Gastroesophageal sphincter (tissue), 4 donors: ENCODE measurements at regions not wholly inside any gene's neighbourhood (a gene's known extent, or its start where the extent isn't known, plus 50 kb on each side); places are given as distances from the start of the nearest gene placed in this dataset.

Experiments used
- ATAC-seq: fragments of 150-250 bp; one replicate; pipeline ENCODE4 v1.9.1; 2016; ENCODE audit warnings: mild to moderate bottlenecking, moderate library complexity
- H3K27ac ChIP-seq, 4 donors: fragments of 200-600 bp; sonication (generic) in 3 of 4; 1 replicate in 3 of 4; 2 replicates in 1 of 4; pipeline ENCODE4 v1.5.1; 2016 to 2019
- H3K27me3 ChIP-seq: fragments of 200-600 bp; sonication (generic); one replicate; pipeline ENCODE4 v1.5.1; 2019
- H3K36me3 ChIP-seq, 2 donors: fragments of 200-600 bp; sonication (generic); one replicate each; pipeline ENCODE4 v1.5.1; 2019; ENCODE audit warnings: control low read depth in 1 of 2
- H3K4me1 ChIP-seq, 3 donors: fragments of 200-600 bp; sonication (generic); 1 replicate in 2 of 3; 2 replicates in 1 of 3; pipeline ENCODE4 v1.5.1; 2016 to 2019; ENCODE audit warnings: control low read depth in 2 of 3
- H3K4me3 ChIP-seq, 2 donors: fragments of 200-600 bp; sonication (generic); one replicate each; pipeline ENCODE4 v1.5.1; 2019; ENCODE audit warnings: mild to moderate bottlenecking in 1 of 2, moderate library complexity in 1 of 2
- H3K9me3 ChIP-seq, 3 donors: fragments of 200-600 bp; sonication (generic); one replicate each; pipeline ENCODE4 v1.5.1; 2017 to 2019; ENCODE audit warnings: control low read depth in 2 of 3
- EP300 ChIP-seq: sonication (generic); formaldehyde crosslinking; IDR thresholded peaks from one replicate; pipeline ENCODE4 v1.6.1; 2017; ENCODE audit warnings: antibody characterized with exemption, mild to moderate bottlenecking
- POLR2A ChIP-seq, 2 donors: fragments of 450-650 bp; IDR thresholded peaks; one replicate each; pipeline ENCODE4 v1.6.1; 2017; ENCODE audit warnings: antibody characterized with exemption in 2 of 2, mild to moderate bottlenecking in 2 of 2, moderate library complexity in 1 of 2
- POLR2AphosphoS5 ChIP-seq: sonication (generic); formaldehyde crosslinking; IDR thresholded peaks from one replicate; pipeline ENCODE4 v1.6.1; 2017; ENCODE audit warnings: antibody characterized with exemption
- WGBS, 2 donors: methylation state at CpG; one replicate each; pipeline ENCODE4 v1.1.5; 2018; ENCODE audit warnings: low coverage in 1 of 2; 5-methylcytosine and 5-hydroxymethylcytosine counted together
- TF ChIP-seq, protein P1 (sequence below), 4 experiments: fragments of 200-600 bp in 2 of 4; fragments of 450-650 bp in 2 of 4; sonication (generic) in 1 of 4; IDR thresholded peaks; one replicate each; pipeline ENCODE4 v1.5.1; 2017 to 2019; ENCODE audit warnings: antibody characterized with exemption in 4 of 4, mild to moderate bottlenecking in 2 of 4, moderate library complexity in 2 of 4

DNA sequence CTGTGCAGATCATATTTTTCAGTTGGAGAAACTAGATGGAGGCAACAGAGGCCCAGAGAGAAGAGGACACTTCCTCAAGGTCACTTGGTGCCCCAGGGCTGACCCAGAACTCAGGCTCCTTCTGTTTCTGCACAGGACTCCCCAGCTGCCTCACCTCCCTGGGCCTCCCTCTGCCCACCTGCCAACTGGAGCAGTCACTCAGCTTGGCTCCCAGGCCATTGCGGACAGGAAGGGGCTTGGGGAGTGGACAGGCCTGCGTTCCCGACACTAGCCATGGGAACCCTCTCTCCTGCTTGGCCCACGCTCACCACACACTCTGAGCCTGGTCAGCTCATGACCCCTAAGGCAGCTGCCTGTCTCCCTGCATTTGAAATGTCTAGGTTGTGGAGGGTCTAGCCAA lies 78.1 kb upstream of the BRD7 start:
- peaks cover 5% of the 10 kb centered on the region for H3K27me3 ChIP-seq
- no peaks in the 10 kb centered on the region for H3K36me3 ChIP-seq
- H3K4me3 ChIP-seq = no peak overlapping the region
- H3K4me1 ChIP-seq = no peaks in the 10 kb centered on the region
- H3K9me3 ChIP-seq = peaks cover 0 to 13% (median 0%) of the 10 kb centered on the region in 3 donors
- ATAC-seq = no peak
- no peak overlapping the region for H3K27ac ChIP-seq
- TF ChIP-seq EP300 (no peak), POLR2AphosphoS5 (no peak), POLR2A (IDR thresholded peaks at IDR 0.05) (no peak)
- TF ChIP-seq, protein P1, sequence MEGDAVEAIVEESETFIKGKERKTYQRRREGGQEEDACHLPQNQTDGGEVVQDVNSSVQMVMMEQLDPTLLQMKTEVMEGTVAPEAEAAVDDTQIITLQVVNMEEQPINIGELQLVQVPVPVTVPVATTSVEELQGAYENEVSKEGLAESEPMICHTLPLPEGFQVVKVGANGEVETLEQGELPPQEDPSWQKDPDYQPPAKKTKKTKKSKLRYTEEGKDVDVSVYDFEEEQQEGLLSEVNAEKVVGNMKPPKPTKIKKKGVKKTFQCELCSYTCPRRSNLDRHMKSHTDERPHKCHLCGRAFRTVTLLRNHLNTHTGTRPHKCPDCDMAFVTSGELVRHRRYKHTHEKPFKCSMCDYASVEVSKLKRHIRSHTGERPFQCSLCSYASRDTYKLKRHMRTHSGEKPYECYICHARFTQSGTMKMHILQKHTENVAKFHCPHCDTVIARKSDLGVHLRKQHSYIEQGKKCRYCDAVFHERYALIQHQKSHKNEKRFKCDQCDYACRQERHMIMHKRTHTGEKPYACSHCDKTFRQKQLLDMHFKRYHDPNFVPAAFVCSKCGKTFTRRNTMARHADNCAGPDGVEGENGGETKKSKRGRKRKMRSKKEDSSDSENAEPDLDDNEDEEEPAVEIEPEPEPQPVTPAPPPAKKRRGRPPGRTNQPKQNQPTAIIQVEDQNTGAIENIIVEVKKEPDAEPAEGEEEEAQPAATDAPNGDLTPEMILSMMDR (IDR thresholded peaks at IDR 0.05) = no peak
- no CpG with 5 or more reads among the region's 4 CpGs for WGBS, 2 donors

DNA sequence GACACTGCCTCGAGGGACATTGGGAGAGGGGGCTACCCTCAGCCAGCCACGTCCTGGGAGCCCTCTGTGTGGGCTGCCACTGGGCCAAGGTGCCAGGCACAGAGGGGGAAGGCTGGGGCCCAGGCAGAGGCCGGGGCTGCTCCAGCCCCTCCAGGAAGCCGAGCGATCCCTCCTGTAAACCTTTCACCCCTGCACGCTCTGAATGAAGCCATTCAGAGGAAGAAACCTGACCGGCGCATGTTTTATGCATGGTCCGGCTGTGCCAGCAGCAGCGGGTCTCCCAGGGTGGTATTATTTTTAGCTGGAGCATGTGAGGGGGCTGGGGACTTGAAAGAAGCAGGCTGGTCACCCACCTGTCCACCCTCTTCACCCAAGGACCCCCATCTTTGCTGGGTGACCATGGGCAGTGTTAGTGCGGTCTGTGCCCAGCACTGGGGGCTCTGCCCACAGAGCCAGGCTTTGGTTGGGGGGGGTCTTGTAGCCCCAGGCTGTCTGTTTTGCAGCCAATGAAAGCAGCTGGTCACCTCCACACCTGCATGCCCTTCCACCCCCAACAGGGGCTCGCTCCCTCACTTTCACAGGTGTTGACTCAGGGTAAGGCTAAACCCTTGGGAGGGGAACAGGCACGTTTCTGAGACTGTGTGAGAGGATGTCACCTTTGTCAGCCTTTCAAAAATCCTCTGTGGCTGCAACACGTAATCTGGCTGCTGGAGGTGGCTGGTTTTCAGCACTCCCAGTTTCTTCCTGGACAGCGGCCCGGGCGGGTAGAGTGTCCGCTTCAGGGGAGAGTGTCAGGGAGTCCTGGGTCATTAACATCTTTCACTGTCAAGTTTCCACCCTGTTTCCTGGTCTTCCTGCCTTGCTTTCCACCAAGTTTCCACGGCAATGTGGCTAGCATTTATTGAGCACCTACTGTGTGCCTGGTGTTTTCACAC lies 77.1 kb upstream of the BRD7 start:
- no peak for ATAC-seq
- Histone ChIP-seq H3K9me3 (peaks cover 0 to 23% (median 0%) of the 10 kb centered on the region in 3 donors), H3K36me3 (no peaks in the 10 kb centered on the region), H3K4me1 (no peaks in the 10 kb centered on the region), H3K4me3 (no peak overlapping the region), H3K27me3 (peaks cover 5% of the 10 kb centered on the region), H3K27ac (no peak overlapping the region)
- TF ChIP-seq, protein P1 (IDR thresholded peaks at IDR 0.05) = no peak
- TF ChIP-seq EP300 (no peak), POLR2AphosphoS5 (no peak), POLR2A (IDR thresholded peaks at IDR 0.05) (no peak)
- WGBS, 2 donors = 44 to 60% methylated on average over 1 to 3 of the region's 19 CpGs

DNA sequence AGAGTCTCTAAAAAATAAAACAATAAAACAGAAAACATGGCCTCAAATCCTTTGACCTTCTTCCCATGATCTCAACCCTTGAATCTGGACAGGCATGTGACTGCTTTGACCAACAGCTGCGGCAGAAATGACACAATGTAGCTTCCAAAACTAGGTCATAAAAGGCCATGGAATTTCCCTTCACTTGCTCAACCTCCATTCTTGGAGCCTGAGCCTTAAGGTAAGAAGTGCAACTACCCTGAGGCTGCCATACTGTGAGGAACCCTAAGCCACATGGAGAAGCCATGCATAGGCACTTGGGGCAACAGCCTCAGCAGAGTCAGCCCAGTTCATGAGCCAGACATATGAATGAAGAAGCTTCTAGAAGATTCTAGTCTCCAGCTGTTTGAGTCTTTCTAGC lies 75.7 kb upstream of the BRD7 start:
- 75% methylated on average over 1 of the region's 1 CpG; no CpG with 5 or more reads in 1 of the 2 donors for WGBS, 2 donors

DNA sequence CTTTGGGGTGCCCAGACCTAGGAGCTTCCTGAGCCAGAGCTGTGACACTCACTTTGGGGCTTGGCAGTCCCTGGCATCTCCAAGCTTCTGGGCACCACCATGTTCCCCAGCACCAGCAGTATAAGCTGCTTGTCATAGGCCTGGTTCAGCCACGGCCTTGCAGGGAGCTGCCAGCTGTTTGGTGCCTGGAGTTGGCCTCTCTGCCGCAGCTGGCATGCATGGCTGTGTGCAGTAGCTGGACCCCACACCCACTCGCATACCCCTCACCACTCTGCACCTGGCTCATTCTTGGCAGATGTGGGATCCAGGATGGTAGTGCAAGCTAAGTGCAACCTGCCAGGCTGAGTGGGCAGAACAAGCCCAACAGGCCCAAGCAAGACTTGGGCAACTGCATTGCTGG lies 73.4 kb upstream of the BRD7 start:
- TF ChIP-seq POLR2AphosphoS5 (no peak), POLR2A (IDR thresholded peaks at IDR 0.05) (no peak), EP300 (no peak)
- TF ChIP-seq, protein P1 (IDR thresholded peaks at IDR 0.05) = no peak
- Histone ChIP-seq H3K36me3 (no peaks in the 10 kb centered on the region), H3K9me3 (peaks cover 0 to 48% (median 0%) of the 10 kb centered on the region in 3 donors), H3K27me3 (no peaks in the 10 kb centered on the region), H3K27ac (no peak overlapping the region), H3K4me1 (no peaks in the 10 kb centered on the region), H3K4me3 (no peak overlapping the region)
- WGBS, 2 donors = no CpG with 5 or more reads among the region's 3 CpGs
- no peak for ATAC-seq

More for the DNA sequence above, 75.7 kb upstream of the BRD7 start:
- no peak for ATAC-seq
- no peaks in the 10 kb centered on the region for H3K4me1 ChIP-seq
- no peaks in the 10 kb centered on the region for H3K36me3 ChIP-seq
- H3K27ac ChIP-seq = no peak overlapping the region
- peaks cover 0 to 35% (median 0%) of the 10 kb centered on the region in 3 donors for H3K9me3 ChIP-seq
- no peak overlapping the region for H3K4me3 ChIP-seq
- TF ChIP-seq POLR2A (IDR thresholded peaks at IDR 0.05) = no peak
- no peak for TF ChIP-seq EP300
- TF ChIP-seq, protein P1 (IDR thresholded peaks at IDR 0.05) = no peak
- TF ChIP-seq POLR2AphosphoS5 = no peak
- H3K27me3 ChIP-seq = peaks cover 5% of the 10 kb centered on the region
